BLaER1 treated with 17β-estradiol and CSF1 and Interleukin-3, amounts not matched to agents 10 nM and 100 nM (cell line): ENCODE measurements at regions not wholly inside any gene's neighbourhood (a gene's known extent, or its start where the extent isn't known, plus 50 kb on each side); places are given as distances from the start of the nearest gene placed in this dataset.

Experiments used
- H3K27ac ChIP-seq, 11 experiments: shearing (Covaris generic); formaldehyde crosslinking; 2 replicates each; pipeline ENCODE4 v1.8.1; 2022
- H3K27me3 ChIP-seq, 11 experiments: shearing (Covaris generic); formaldehyde crosslinking; 2 replicates each; pipeline ENCODE4 v1.8.1; 2022
- H3K36me3 ChIP-seq, 11 experiments: shearing (Covaris generic); formaldehyde crosslinking; 2 replicates each; pipeline ENCODE4 v1.8.1; 2022
- H3K4me1 ChIP-seq, 10 experiments: shearing (Covaris generic); formaldehyde crosslinking; 2 replicates each; pipeline ENCODE4 v1.8.1; 2022
- H3K4me2 ChIP-seq, 11 experiments: shearing (Covaris generic); formaldehyde crosslinking; 2 replicates each; pipeline ENCODE4 v1.8.1; 2022
- H3K4me3 ChIP-seq, 10 experiments: shearing (Covaris generic); formaldehyde crosslinking; 2 replicates each; pipeline ENCODE4 v1.8.1; 2022
- H3K9ac ChIP-seq, 11 experiments: shearing (Covaris generic); formaldehyde crosslinking; 2 replicates each; pipeline ENCODE4 v1.8.1; 2022
- H3K9me3 ChIP-seq, 11 experiments: shearing (Covaris generic); formaldehyde crosslinking; replicated peaks in 1 of 11; 2 replicates each; pipeline ENCODE4 v1.8.1; 2022
- H4K20me1 ChIP-seq, 11 experiments: shearing (Covaris generic); formaldehyde crosslinking; 2 replicates each; pipeline ENCODE4 v1.8.1; 2022
- Cebpa-rat ChIP-seq, 11 experiments: shearing (Covaris generic); IDR thresholded peaks; 2 replicates each; pipeline ENCODE4 v1.8.1; 2022

GRCh38 chr12:31783996-31784645 is 55.3 kb upstream of the AMN1 start:
- H3K27ac ChIP-seq: peak overlapping the region in 2 of 11 experiments; percentile 47 to 61; a peak in 3 of 22 replicates
- H3K4me3 ChIP-seq: no peak overlapping the region
- peak overlapping the region in 2 of 11 experiments; percentile 3 to 43; a peak in 2 of 22 replicates for H3K4me2 ChIP-seq
- H3K9ac ChIP-seq: no peak overlapping the region
- TF ChIP-seq Cebpa-rat (IDR thresholded peaks at IDR 0.05): no peak
- peaks cover 0 to 16% (median 0%) of the 10 kb centered on the region in 10 experiments; a peak in 4 of 20 replicates for H3K4me1 ChIP-seq
- no peaks in the 10 kb centered on the region for H4K20me1 ChIP-seq
- no peaks in the 10 kb centered on the region for H3K27me3 ChIP-seq
- peaks cover 0 to 27% (median 7%) of the 10 kb centered on the region in 11 experiments; a peak in 15 of 22 replicates for H3K9me3 ChIP-seq
- no peaks in the 10 kb centered on the region for H3K36me3 ChIP-seq

GRCh38 chr12:31783556-31783955 is 54.7 kb upstream of the AMN1 start:
- no peak overlapping the region for H3K4me3 ChIP-seq
- peaks cover 0 to 16% (median 0%) of the 10 kb centered on the region in 10 experiments; a peak in 4 of 20 replicates for H3K4me1 ChIP-seq
- H3K9me3 ChIP-seq: peaks cover 0 to 27% (median 7%) of the 10 kb centered on the region in 11 experiments; a peak in 15 of 22 replicates
- H3K27me3 ChIP-seq: no peaks in the 10 kb centered on the region
- no peak overlapping the region for H3K9ac ChIP-seq
- H4K20me1 ChIP-seq: no peaks in the 10 kb centered on the region
- no peaks in the 10 kb centered on the region for H3K36me3 ChIP-seq
- H3K4me2 ChIP-seq: peak overlapping the region in 2 of 11 experiments; percentile 20 to 43; a peak in 3 of 22 replicates
- no peak for TF ChIP-seq Cebpa-rat (IDR thresholded peaks at IDR 0.05)
- peak overlapping the region in 2 of 11 experiments; percentile 47 to 61; a peak in 3 of 22 replicates for H3K27ac ChIP-seq

- Histone ChIP-seq H3K4me2 (peak overlapping the region in 1 of 11 experiments; percentile 14; a peak in 1 of 22 replicates), H3K9me3 (peaks cover 0 to 27% (median 7%) of the 10 kb centered on the region in 11 experiments; a peak in 15 of 22 replicates), H3K36me3 (no peaks in the 10 kb centered on the region)
Measured at GRCh38 chr12:31781894-31782540, 53.2 kb upstream of the AMN1 start.

GRCh38 chr12:31780096-31780495 is 51.3 kb upstream of the AMN1 start:
- Histone ChIP-seq H3K27ac (no peak overlapping the region), H3K4me1 (peaks cover 0 to 16% (median 0%) of the 10 kb centered on the region in 10 experiments; a peak in 4 of 20 replicates), H3K9ac (no peak overlapping the region), H3K36me3 (no peaks in the 10 kb centered on the region), H4K20me1 (no peaks in the 10 kb centered on the region), H3K4me2 (no peak overlapping the region), H3K9me3 (peaks cover 0 to 17% (median 7%) of the 10 kb centered on the region in 11 experiments; a peak in 15 of 22 replicates), H3K4me3 (no peak overlapping the region), H3K27me3 (no peaks in the 10 kb centered on the region)
- no peak for TF ChIP-seq Cebpa-rat (IDR thresholded peaks at IDR 0.05)

More at GRCh38 chr12:31781894-31782540, 53.2 kb upstream of the AMN1 start:
- Histone ChIP-seq H4K20me1 (no peaks in the 10 kb centered on the region), H3K27ac (no peak overlapping the region), H3K4me1 (peaks cover 0 to 16% (median 0%) of the 10 kb centered on the region in 10 experiments; a peak in 4 of 20 replicates), H3K4me3 (no peak overlapping the region), H3K9ac (no peak overlapping the region), H3K27me3 (no peaks in the 10 kb centered on the region)
- TF ChIP-seq Cebpa-rat (IDR thresholded peaks at IDR 0.05): no peak

GRCh38 chr12:31778687-31779086 is 49.9 kb upstream of the AMN1 start:
- peaks cover 3 to 16% (median 5%) of the 10 kb centered on the region in 10 experiments; a peak in 14 of 20 replicates for H3K4me1 ChIP-seq
- no peaks in the 10 kb centered on the region for H3K36me3 ChIP-seq
- no peak overlapping the region for H3K4me3 ChIP-seq
- H3K9ac ChIP-seq: no peak overlapping the region
- no peak for TF ChIP-seq Cebpa-rat (IDR thresholded peaks at IDR 0.05)
- H3K27me3 ChIP-seq: no peaks in the 10 kb centered on the region
- no peak overlapping the region for H3K27ac ChIP-seq
- H4K20me1 ChIP-seq: no peaks in the 10 kb centered on the region
- H3K9me3 ChIP-seq: peaks cover 0 to 8% (median 0%) of the 10 kb centered on the region in 11 experiments; a peak in 6 of 22 replicates
- no peak overlapping the region for H3K4me2 ChIP-seq
